GM19043 (cell line): ENCODE measurements at regions not wholly inside any gene's neighbourhood (a gene's known extent, or its start where the extent isn't known, plus 50 kb on each side); places are given as distances from the start of the nearest gene placed in this dataset.
"Not testable (repeated sequence)": the region's sequence is repeated elsewhere in the genome, so short reads cannot be mapped to it uniquely, and the experiment has no call there.

Experiments used
- ATAC-seq: cut with Tn5 transposase; IDR thresholded peaks from one replicate; pipeline ENCODE4 v1.9.1; 2021; ENCODE audit warnings: low read depth; ENCODE audit not compliant: unreplicated experiment

- ATAC-seq = no peak
Observed at GRCh38 chr14:87041290-87042020, 951.5 kb downstream of the GALC start.

DNA sequence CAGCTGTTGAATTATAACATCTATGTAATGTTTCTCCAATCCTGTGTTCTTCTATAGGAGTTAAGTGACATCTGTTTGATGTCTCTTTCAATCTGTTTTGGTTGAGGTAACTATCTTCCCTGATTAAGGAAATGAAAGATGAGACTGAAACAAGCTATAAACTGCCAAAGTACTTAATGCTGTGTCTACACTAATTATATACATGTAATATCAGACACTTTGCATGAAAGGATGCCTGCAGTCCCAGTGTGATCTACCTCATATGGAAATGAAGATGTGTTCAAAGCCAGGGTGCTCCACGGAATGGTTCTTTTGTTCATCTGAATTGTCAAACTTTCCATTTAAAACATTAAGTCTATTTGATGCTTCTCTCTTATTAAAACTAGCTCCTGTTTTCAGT lies 958.3 kb downstream of the GALC start:
- no peak for ATAC-seq

- ATAC-seq = no peak
Observed at GRCh38 chr14:87030197-87030596, 962.8 kb downstream of the GALC start.

DNA sequence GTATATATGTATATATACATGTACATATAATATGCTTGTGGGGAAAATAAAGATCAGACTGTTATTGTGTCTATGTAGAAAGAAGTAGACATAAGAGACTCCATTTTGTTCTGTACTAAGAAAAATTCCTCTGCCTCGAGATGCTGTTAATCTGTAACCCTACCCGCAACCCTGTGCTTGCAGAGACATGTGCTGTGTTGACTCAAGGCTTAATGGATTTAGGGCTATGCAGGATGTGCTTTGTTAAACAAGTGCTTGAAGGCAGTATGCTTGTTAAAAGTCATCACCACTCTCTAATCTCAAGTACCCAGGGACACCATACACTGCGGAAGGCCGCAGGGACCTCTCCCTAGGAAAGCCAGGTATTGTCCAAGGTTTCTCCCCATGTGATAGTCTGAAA lies 972.9 kb downstream of the GALC start:
- not testable (repeated sequence) for ATAC-seq

GRCh38 chr14:87018294-87018693 lies 974.7 kb downstream of the GALC start:
- ATAC-seq = no peak

- no peak for ATAC-seq
Observed at GRCh38 chr14:87017335-87017734, 975.6 kb downstream of the GALC start.

- ATAC-seq = no peak
Observed at GRCh38 chr14:87014856-87015255, 978.1 kb downstream of the GALC start.

GRCh38 chr14:87013583-87013982 lies 979.4 kb downstream of the GALC start:
- ATAC-seq = no peak

GRCh38 chr14:87008965-87009364 lies 984.0 kb downstream of the GALC start:
- no peak for ATAC-seq

DNA sequence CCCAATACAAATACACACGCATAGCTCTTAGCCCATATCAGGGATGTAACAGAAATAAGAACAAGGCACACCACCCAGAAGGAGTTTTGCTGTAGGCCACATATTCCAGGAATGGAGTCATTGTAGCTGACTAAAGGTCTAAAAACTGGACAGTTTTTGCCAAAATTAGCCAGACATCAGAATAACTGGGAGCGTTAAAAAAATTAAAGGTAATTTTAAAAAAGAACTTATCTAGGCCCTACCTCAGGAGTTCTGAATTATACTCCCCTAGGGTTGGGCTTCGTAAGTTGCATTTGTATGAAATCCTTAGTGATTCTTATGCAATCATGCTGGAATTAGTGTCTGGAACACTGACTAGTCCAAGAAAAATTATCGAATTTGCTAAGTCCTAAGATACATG lies 987.7 kb downstream of the GALC start:
- no peak for ATAC-seq

GRCh38 chr14:87002776-87003175 lies 990.2 kb downstream of the GALC start:
- no peak for ATAC-seq

DNA sequence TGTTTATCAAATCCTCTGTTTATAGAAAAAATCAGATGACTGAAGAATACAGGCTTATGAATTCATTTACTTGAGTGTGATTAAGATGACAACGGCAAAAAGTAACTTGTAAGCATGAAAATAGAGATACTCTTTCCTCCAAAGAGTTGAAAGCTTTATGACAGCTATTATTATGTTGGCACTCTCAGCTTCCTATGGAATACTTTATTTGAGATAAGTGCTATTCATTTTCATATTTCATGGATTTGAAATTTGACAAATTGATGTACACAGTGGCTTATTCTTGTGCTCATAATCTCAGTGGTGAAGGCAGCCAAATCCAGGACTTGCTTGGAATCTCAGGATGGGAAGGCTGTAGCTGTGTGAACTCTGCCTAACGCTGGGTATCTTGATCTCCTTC lies 991.6 kb downstream of the GALC start:
- no peak for ATAC-seq

GRCh38 chr14:87000081-87000480 lies 992.9 kb downstream of the GALC start:
- no peak for ATAC-seq

DNA sequence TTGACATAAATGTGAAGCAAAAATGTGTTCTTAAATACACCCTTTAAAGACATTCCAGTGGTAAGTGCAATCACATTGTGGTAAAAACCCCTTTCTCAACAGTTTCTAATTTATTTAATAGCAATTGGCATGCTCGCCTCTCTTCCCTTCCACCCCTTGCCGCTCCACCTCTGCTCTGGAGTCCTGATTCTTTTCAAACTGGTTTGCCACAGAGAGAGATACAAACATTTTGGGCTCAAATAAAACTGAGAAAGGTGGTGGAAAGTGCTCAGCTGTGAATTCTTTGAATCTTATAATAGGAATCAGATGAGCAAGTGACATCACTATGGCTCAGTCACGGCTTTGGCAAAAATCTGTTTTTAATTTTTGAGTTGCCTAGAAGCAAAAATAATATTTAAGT lies 993.9 kb downstream of the GALC start:
- no peak for ATAC-seq

GRCh38 chr14:86997271-86997670 lies 995.7 kb downstream of the GALC start:
- ATAC-seq = no peak

DNA sequence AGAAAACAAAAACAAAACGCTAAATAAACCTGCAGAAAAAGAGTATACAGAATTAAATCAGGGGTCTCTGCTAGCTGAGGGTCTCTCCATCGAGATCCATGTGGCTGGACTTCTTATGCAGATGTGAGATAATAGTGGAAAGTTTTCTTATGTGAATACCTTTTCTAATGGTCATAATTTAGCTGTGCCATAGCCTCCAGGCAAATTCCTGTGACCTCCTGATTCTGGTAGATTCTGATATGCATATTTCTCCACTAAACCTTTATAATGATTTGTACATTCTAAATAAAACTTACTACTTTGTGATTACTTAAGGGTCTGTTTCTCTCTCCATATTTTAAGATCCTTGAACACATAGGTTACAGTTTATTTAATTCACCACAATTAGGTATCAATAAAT lies 1002.6 kb downstream of the GALC start:
- no peak for ATAC-seq

- no peak for ATAC-seq
Observed at GRCh38 chr14:86989285-86989684, 1003.7 kb downstream of the GALC start.

- ATAC-seq = no peak
Observed at GRCh38 chr14:86987966-86988365, 1005.0 kb downstream of the GALC start.

DNA sequence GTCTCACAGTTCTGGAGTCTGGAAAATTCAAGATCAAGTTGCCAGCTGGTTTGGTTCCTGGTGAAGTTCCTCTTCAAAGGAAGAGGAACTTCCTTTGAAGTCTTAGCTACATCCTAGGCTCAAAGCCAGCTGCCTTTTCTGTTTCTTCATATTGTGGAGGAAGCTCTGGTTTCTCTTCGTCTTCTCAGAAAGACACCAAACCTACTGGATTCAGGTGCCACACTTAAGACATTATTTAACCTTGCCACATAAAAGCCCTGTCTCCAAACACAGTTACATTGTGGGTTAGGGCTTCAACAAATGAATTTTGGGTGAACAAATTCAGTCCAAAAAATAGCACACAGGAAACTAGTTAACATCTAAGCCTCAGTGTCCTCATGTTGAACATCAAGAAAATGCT lies 1019.8 kb downstream of the GALC start:
- no peak for ATAC-seq

GRCh38 chr14:86971292-86971691 lies 1021.7 kb downstream of the GALC start:
- ATAC-seq = no peak

- no peak for ATAC-seq
Observed at GRCh38 chr14:86961106-86961716, 1031.8 kb downstream of the GALC start.

GRCh38 chr14:86955771-86956354 lies 1037.1 kb downstream of the GALC start:
- no peak for ATAC-seq
